NCI-H524 (cell line): ENCODE measurements at regions not wholly inside any gene's neighbourhood (a gene's known extent, or its start where the extent isn't known, plus 50 kb on each side); places are given as distances from the start of the nearest gene placed in this dataset.
"Not testable (repeated sequence)": the region's sequence is repeated elsewhere in the genome, so short reads cannot be mapped to it uniquely, and the experiment has no call there.

Experiments
- DNase-seq, 2 experiments: peaks; one replicate each; lab custom pipeline; 2025; lab: John Stamatoyannopoulos, UW

DNA sequence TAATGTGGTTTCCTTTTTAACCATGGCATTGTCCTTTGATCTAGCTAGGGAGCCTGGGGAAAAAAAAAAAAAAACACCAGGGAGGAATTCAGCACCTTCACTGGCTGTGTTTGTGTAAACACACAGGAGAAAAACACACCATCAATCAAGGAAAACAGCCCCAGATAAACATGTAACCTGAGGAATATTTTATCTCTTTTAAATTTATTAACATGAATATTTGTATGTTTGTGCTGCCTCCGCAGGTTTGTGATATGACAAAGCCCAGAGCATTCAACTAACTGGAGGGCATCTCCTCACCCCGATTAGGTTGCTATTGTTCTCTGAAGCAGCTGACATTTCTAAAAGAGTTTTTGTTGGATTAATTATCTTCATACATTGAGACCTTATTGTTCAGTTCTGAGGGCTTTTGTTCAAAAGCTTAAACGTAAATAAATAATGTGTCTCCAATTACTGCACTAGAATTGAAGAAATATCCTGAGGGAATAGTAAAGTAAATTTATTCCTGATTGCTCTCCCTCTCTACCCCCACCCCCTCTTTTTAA, 89.4 kb upstream of the SEMA3E start:
- no peak for DNase-seq

DNA sequence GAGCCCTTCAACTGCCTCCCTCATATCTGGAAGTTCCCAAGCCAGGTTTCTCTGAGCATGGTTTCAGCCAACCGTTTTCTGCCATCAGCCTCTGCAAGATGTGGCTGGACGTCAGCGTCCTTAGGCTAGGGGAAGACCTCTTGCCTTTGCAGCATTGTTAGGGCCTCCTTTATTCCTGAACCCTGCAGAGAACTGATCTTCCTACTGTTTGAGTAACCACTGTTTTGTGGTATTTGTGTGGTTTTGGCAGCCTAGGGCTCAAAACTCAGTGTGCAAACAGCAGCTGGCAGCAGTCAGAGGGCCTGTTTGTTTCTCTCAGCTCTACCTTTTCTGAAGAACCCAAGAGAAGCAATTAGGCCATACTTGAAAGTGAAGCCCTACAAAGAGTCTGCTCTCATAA, 83.4 kb upstream of the SEMA3E start:
- DNase-seq, result no peak

DNA sequence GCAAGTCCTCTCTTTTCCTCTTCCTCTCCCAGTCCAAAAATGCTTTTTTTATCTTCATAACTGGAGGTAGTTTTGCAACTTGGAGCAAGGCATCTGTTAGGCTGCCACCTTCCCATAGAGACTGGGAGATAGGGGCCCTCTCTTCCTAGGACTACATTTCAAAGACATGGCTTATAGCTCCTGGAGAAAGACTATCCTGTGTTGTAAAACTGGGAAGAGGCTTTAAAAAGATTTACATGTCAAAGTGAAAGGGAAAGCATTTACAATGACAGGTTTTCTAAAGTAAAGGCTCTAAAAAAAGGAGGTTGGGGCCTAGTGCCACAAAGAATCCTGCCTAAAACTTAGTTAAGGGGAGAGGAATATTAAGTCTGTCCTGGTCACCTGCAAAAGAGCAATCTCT, 82.2 kb upstream of the SEMA3E start:
- no peak for DNase-seq

DNA sequence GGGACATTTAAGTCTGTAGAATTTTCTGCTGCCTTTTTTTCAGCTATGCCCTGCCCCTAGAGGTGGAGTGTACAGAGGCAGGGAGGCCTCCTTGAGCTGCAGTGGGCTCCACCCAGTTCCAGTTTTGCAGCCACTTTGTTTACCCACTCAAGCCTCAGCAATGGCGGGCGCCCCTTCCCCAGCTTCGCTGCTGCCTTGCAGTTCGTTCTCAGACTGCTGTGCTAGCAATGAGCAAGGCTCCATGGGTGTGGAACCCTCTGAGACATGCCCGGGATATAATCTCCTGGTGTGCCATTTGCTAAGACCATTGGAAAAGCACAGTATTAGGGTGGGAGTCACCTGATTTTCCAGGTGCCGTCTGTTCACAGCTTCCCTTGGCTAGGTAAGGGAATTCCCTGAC, 68.0 kb upstream of the SEMA3E start:
- not testable (repeated sequence) for DNase-seq

DNA sequence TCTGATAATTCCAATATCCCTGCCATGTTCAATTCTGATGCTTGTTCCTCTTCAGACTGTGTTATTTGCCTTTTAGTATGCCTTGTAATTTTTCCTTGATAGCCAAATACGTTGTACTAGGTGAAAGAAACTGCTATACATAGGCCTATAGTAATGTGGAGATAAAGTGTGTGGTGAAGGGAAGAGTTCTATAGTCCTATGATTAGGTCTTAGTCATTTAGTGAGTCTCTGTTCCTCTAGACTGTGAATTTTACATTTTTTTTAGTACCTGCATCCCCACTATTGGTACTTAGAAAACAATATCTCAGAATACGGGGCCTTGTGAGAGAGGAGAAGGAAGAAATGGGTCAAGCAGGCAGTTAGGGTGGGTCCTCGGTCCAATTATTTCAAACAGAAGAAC, 59.6 kb upstream of the SEMA3E start:
- no peak for DNase-seq

DNA sequence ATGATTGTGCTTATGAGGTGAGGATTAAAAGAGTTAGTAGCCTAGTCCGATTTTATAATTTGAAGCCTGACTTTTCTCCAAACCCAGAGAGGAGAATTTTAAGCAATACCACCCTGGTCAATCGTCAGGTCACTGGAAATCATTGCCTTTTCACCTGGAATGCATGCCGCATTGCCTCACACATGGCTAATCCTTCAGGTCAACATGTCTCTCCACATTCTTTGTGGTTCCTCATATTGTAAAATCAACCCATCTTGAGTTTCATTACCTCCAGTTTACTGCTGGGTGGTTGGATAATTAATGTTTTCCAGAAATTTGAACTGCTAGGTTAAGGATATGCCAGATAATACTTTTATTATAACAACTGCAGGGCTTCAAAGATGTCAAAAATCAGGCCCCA, 55.6 kb upstream of the SEMA3E start:
- no peak for DNase-seq

DNA sequence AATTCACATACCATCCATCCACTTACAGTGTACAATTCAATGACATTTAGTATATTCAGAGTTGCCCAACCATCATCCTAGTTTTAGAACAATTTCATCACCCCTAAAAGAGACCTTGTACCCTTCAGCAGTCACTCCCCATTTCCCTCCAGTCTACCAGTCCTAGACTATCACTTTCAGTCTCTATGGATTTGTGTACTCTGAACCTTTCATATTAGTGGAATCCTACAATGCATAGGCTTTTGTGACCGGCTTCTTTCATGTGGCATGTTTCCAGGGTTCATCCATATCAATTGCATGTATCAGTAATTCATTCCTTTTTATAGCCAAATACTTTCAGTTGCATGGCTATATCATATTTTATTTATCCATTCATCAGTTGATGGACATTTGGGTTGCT, 53.5 kb upstream of the SEMA3E start:
- no peak for DNase-seq

DNA sequence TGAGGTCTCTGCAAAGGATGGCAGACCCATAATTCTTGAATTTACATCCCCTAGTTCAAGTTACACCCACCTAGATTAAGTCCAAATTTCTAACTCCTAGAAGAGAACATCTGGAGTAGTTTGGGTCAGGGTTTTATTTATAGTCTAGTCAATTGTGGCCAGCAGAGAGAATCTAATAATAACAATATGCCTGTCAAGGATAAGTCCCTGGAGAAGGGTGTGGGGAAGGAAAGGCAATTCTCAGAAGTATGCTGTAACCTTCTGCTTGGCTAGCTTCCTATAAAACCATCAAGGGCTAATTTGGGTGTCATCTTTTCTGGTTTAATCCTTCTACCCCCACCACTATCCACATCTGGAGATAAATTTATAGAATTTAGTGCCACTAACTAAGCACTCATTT, 52.8 kb upstream of the SEMA3E start:
- DNase-seq, result no peak
